Tibial artery (tissue), 4 donors: ENCODE measurements at regions not wholly inside any gene's neighbourhood (a gene's known extent, or its start where the extent isn't known, plus 50 kb on each side); places are given as distances from the start of the nearest gene placed in this dataset.

Experiments used
- DNase-seq, 2 donors: peaks; one replicate each; pipeline ENCODE4 v3.0.0-alpha.2; 2019
- H3K27ac ChIP-seq, 2 donors: fragments of 200-600 bp; sonication (generic) in 1 of 2; 1 replicate in 1 of 2; 2 replicates in 1 of 2; pipeline ENCODE4 v1.5.1; 2018 to 2019; ENCODE audit warnings: mild to moderate bottlenecking in 1 of 2
- H3K27me3 ChIP-seq, 2 donors: fragments of 200-600 bp; sonication (generic) in 1 of 2; one replicate each; pipeline versions ENCODE4 v1.5.1 to v1.6.0; 2016 to 2019
- H3K36me3 ChIP-seq, 3 donors: fragments of 200-600 bp; sonication (generic) in 2 of 3; one replicate each; pipeline ENCODE4 v1.5.1; 2016 to 2019; ENCODE audit warnings: mild to moderate bottlenecking in 2 of 3
- H3K4me1 ChIP-seq, 4 donors: fragments of 200-600 bp; sonication (generic) in 2 of 4; 1 replicate in 3 of 4; 2 replicates in 1 of 4; pipeline ENCODE4 v1.5.1; 2016 to 2019
- H3K4me3 ChIP-seq, 2 donors: fragments of 200-600 bp; sonication (generic) in 1 of 2; 1 replicate in 1 of 2; 2 replicates in 1 of 2; pipeline ENCODE4 v1.5.1; 2018 to 2019; ENCODE audit warnings: mild to moderate bottlenecking in 2 of 2
- H3K9me3 ChIP-seq, 3 donors: fragments of 200-600 bp; sonication (generic) in 1 of 3; one replicate each; pipeline ENCODE4 v1.5.1; 2016 to 2019
- intact Hi-C: fragments of 100-400 bp; cut with DNase I; formaldehyde crosslinking; loops from one replicate; pipeline ENCODE4 v1.15.0; 2023; ENCODE audit warnings: low total_unique reads
- TF ChIP-seq, protein P1 (sequence below), 2 experiments: fragments of 200-600 bp in 1 of 2; fragments of 450-650 bp in 1 of 2; IDR thresholded peaks; one replicate each; pipeline ENCODE4 v1.5.1; 2017 to 2019; ENCODE audit warnings: antibody characterized with exemption in 2 of 2, mild to moderate bottlenecking in 1 of 2, moderate library complexity in 1 of 2

DNA sequence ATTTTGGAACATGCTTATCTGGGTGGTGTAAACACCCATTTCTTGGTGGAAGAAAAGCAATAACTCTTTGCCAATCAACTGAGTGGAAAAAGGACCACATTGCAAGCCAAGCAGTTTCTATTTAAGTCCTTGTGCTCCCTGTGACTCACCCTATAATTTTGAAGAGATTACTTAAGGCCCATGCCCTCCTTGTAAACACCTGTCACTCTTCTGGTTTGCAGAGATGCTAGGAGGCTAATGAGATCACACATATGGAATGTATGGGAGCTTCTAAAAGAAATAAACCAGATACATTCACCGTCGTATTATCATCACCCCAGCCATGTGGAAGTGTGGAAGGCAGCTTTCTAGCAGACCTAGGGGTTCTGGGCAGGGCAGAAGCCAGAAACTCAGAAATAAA lies 337.1 kb downstream of the GADD45G start:
- TF ChIP-seq, protein P1, sequence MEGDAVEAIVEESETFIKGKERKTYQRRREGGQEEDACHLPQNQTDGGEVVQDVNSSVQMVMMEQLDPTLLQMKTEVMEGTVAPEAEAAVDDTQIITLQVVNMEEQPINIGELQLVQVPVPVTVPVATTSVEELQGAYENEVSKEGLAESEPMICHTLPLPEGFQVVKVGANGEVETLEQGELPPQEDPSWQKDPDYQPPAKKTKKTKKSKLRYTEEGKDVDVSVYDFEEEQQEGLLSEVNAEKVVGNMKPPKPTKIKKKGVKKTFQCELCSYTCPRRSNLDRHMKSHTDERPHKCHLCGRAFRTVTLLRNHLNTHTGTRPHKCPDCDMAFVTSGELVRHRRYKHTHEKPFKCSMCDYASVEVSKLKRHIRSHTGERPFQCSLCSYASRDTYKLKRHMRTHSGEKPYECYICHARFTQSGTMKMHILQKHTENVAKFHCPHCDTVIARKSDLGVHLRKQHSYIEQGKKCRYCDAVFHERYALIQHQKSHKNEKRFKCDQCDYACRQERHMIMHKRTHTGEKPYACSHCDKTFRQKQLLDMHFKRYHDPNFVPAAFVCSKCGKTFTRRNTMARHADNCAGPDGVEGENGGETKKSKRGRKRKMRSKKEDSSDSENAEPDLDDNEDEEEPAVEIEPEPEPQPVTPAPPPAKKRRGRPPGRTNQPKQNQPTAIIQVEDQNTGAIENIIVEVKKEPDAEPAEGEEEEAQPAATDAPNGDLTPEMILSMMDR (IDR thresholded peaks at IDR 0.05), result no peak

DNA sequence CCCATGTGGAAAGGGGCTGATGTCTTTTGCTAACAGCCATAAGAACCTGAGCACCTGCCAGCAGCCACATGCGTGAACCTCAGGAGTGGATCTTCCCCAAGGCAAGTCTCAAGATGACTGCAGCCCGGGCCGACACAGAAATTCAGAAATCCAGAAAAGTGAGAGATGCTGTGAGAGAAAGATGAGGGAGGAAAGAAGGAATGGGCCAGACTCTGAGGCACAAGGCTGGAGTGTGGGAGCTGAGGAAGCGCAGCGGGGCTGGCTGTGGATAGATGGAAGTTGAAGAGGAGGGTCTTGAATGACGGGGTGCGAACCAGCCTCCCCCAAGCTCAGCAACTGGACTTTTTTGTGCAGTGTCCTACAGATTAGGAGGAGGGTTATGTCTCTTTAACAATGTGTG lies 337.8 kb downstream of the GADD45G start:
- Histone ChIP-seq H3K36me3 (no peaks in the 10 kb centered on the region), H3K27ac (no peak overlapping the region), H3K4me1 (peaks cover 0 to 26% (median 16%) of the 10 kb centered on the region in 4 donors), H3K4me3 (no peak overlapping the region), H3K27me3 (no peaks in the 10 kb centered on the region), H3K9me3 (no peaks in the 10 kb centered on the region)
- TF ChIP-seq, protein P1 (IDR thresholded peaks at IDR 0.05), result no peak
- DNase-seq, result no peak
- intact Hi-C loops, result loop anchor here (5.0 kb wide), 1 partner anchor 60 kb away; no protein-coding TSS in a partner anchor

More for the DNA sequence above, 337.1 kb downstream of the GADD45G start:
- intact Hi-C loops, result loop anchor here (5.0 kb wide), 1 partner anchor 60 kb away; no protein-coding TSS in a partner anchor
- Histone ChIP-seq H3K27ac (peak overlapping the region; percentile 29 to 44), H3K4me3 (no peak overlapping the region), H3K4me1 (peaks cover 0 to 26% (median 16%) of the 10 kb centered on the region in 4 donors), H3K27me3 (no peaks in the 10 kb centered on the region), H3K9me3 (no peaks in the 10 kb centered on the region), H3K36me3 (no peaks in the 10 kb centered on the region)
- DNase-seq, result no peak

DNA sequence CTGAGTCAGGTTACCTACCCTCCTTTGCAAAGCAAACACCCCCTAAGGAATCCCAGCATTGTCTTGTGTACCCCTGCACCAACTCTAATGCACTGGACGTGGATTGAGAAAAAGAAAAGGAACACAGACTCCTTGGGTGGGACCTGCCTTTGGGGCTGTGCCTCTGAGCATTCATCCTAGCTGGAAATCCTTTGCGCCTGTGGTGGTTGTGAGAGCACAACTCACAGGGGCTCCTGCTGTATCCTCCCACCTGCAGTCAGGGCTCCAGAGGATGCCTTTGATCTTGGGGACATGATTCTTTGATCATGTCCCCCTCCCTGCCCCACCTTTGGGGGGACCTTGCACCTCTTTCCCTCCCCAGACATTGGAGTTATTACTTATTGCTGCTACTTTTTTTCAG lies 338.5 kb downstream of the GADD45G start:
- H3K27me3 ChIP-seq, result no peaks in the 10 kb centered on the region
- TF ChIP-seq, protein P1 (IDR thresholded peaks at IDR 0.05), result no peak
- DNase-seq, result no peak
- no peak overlapping the region for H3K4me3 ChIP-seq
- H3K27ac ChIP-seq, result no peak overlapping the region
- no peaks in the 10 kb centered on the region for H3K36me3 ChIP-seq
- intact Hi-C loops, result loop anchor here (5.0 kb wide), 1 partner anchor 59 kb away; no protein-coding TSS in a partner anchor
- H3K4me1 ChIP-seq, result peaks cover 0 to 26% (median 16%) of the 10 kb centered on the region in 4 donors
- no peaks in the 10 kb centered on the region for H3K9me3 ChIP-seq

DNA sequence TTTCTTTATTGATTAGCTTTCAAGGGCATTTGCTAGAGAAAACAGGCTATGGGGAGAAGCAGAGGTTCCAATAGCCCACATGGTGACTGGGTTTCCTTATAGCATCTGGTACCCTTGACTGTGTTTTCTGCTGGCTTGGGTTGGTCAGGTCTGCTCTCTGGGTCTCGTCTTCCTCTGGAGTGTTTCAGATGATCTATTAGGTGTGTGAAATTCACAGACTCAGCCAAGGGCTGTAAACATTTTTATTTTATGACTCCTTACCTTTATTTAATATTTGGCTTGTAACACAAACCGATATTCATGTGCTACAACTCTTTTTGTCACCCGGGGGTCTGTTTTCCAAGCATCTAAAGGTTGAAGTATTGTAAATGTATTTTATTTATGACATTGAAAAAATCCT lies 338.9 kb downstream of the GADD45G start:
- Histone ChIP-seq H3K4me1 (peaks cover 0 to 24% (median 15%) of the 10 kb centered on the region in 4 donors), H3K4me3 (no peak overlapping the region), H3K27ac (no peak overlapping the region), H3K9me3 (no peaks in the 10 kb centered on the region), H3K36me3 (no peaks in the 10 kb centered on the region), H3K27me3 (no peaks in the 10 kb centered on the region)
- no peak for DNase-seq
- TF ChIP-seq, protein P1 (IDR thresholded peaks at IDR 0.05), result no peak
- intact Hi-C loops, result loop anchor here (5.0 kb wide), 1 partner anchor 59 kb away; no protein-coding TSS in a partner anchor

DNA sequence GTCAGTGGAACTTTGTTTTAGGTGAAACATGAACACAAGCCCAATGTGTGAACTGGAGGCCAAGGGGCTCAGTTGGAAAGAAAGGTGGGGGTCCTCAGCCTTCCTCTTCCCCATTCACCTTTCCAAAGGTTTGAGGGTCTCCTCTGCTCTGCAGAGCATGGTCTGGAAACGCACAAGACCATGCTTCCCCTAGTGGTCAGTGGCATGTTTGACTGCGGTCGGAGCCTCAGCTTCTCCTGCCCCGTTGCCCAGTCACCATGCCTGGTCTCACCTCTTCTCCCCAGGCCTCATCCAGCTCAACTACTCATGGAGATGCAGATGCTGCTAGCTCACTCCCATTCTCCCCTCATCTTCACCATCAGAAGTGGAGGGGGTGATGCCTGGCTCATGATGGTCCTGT lies 340.3 kb downstream of the GADD45G start:
- no peaks in the 10 kb centered on the region for H3K36me3 ChIP-seq
- H3K4me1 ChIP-seq, result peaks cover 0 to 20% (median 15%) of the 10 kb centered on the region in 4 donors
- H3K4me3 ChIP-seq, result no peak overlapping the region
- no peaks in the 10 kb centered on the region for H3K9me3 ChIP-seq
- TF ChIP-seq, protein P1 (IDR thresholded peaks at IDR 0.05), result no peak
- DNase-seq, result no peak
- H3K27me3 ChIP-seq, result no peaks in the 10 kb centered on the region
- H3K27ac ChIP-seq, result no peak overlapping the region
- intact Hi-C loops, result no loop called here

DNA sequence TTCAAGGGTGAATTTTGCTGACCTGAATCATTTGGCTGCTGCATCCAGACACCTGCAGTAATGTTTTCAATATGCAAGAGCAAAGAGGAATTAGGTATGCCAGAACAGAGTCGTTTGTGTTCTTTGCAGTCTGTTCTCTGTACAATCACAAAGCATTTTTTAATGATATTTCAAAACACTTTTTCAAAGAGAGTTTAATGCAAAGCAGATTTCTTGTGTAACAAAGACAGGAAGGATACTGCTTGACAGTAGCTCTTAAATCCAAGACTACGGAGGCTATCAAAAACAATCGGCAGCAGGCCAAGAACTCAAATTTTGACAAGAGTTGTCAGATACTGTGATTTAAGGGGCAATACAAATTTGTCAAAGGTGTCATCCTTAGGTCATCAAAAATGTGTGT lies 341.9 kb downstream of the GADD45G start:
- intact Hi-C loops, result no loop called here
- no peak for DNase-seq
- Histone ChIP-seq H3K36me3 (no peaks in the 10 kb centered on the region), H3K27me3 (no peaks in the 10 kb centered on the region), H3K4me3 (no peak overlapping the region), H3K9me3 (no peaks in the 10 kb centered on the region), H3K27ac (no peak overlapping the region), H3K4me1 (peaks cover 0 to 10% (median 5%) of the 10 kb centered on the region in 4 donors)
- TF ChIP-seq, protein P1 (IDR thresholded peaks at IDR 0.05), result no peak
